D341Med (cell line): ENCODE measurements at regions not wholly inside any gene's neighbourhood (a gene's known extent, or its start where the extent isn't known, plus 50 kb on each side); places are given as distances from the start of the nearest gene placed in this dataset.

Experiments
- DNase-seq: peaks from one replicate; pipeline ENCODE4 v3.0.0; 2012; ENCODE audit warnings: low spot score

GRCh38 chr3:106533788-106534160 is 665.0 kb upstream of the CBLB start:
- DNase-seq, result no peak

GRCh38 chr3:106534206-106534605 is 665.4 kb upstream of the CBLB start:
- no peak for DNase-seq

GRCh38 chr3:106540743-106541142 is 671.9 kb upstream of the CBLB start:
- DNase-seq, result no peak

- DNase-seq, result no peak
Observed at GRCh38 chr3:106542101-106542769, 673.4 kb upstream of the CBLB start.

- no peak for DNase-seq
Observed at GRCh38 chr3:106552351-106553043, 683.7 kb upstream of the CBLB start.

- DNase-seq, result no peak
Observed at GRCh38 chr3:106560451-106560966, 691.7 kb upstream of the CBLB start.

GRCh38 chr3:106566277-106566676 is 697.5 kb upstream of the CBLB start:
- no peak for DNase-seq

- no peak for DNase-seq
Observed at GRCh38 chr3:106570426-106570825, 701.6 kb upstream of the CBLB start.

GRCh38 chr3:106573605-106574004 is 704.8 kb upstream of the CBLB start:
- DNase-seq, result no peak

GRCh38 chr3:106575029-106575428 is 706.2 kb upstream of the CBLB start:
- no peak for DNase-seq

GRCh38 chr3:106577241-106577640 is 708.4 kb upstream of the CBLB start:
- no peak for DNase-seq

- DNase-seq, result no peak
Observed at GRCh38 chr3:106578911-106579310, 710.1 kb upstream of the CBLB start.

- no peak for DNase-seq
Observed at GRCh38 chr3:106582151-106582550, 713.3 kb upstream of the CBLB start.

- DNase-seq, result no peak
Observed at GRCh38 chr3:106587551-106587950, 718.7 kb upstream of the CBLB start.

- no peak for DNase-seq
Observed at GRCh38 chr3:106588739-106589138, 719.9 kb upstream of the CBLB start.

GRCh38 chr3:106589311-106589942 is 720.6 kb upstream of the CBLB start:
- no peak for DNase-seq

GRCh38 chr3:106590216-106590615 is 721.4 kb upstream of the CBLB start:
- DNase-seq, result no peak

GRCh38 chr3:106593381-106593780 is 724.6 kb upstream of the CBLB start:
- DNase-seq, result no peak

GRCh38 chr3:106609666-106610301 is 741.0 kb upstream of the CBLB start:
- peak; percentile 60 for DNase-seq

- DNase-seq, result no peak
Observed at GRCh38 chr3:106610362-106610959, 741.6 kb upstream of the CBLB start.

GRCh38 chr3:106611116-106611515 is 742.3 kb upstream of the CBLB start:
- DNase-seq, result no peak

GRCh38 chr3:106611841-106612240 is 743.0 kb upstream of the CBLB start:
- DNase-seq, result no peak
